HEK293 (cell line): ENCODE measurements at regions not wholly inside any gene's neighbourhood (a gene's known extent, or its start where the extent isn't known, plus 50 kb on each side); places are given as distances from the start of the nearest gene placed in this dataset.

ENCODE experiments used
- CTCF ChIA-PET: fragments of 350-600 bp; formaldehyde crosslinking; extraction: SDS; loops from one replicate; lab custom pipeline; 2021; ENCODE audit warnings: antibody characterized with exemption; lab: Yijun Ruan, JAX
- POLR2A ChIA-PET: fragments of 300-600 bp; formaldehyde crosslinking; extraction: SDS; loops from one replicate; lab custom pipeline; 2020; ENCODE audit warnings: antibody characterized with exemption, inconsistent platforms; lab: Yijun Ruan, JAX
- H3K27ac ChIP-seq: fragments of 200-500 bp; sonication (Bioruptor generic); 2 replicates; pipeline ENCODE4 v1.5.1; 2014; ENCODE audit warnings: low read depth, low read length, control low read depth, inconsistent platforms; ENCODE audit errors: extremely low read depth
- H3K36me3 ChIP-seq, 2 experiments: fragments of 200-500 bp in 1 of 2; sonication (Bioruptor generic) in 1 of 2; 1 replicate in 1 of 2; 2 replicates in 1 of 2; pipeline ENCODE4 v1.5.1; 2014 to 2017; ENCODE audit warnings: inconsistent platforms in 2 of 2, low read length in 2 of 2; ENCODE audit not compliant: control insufficient read depth in 2 of 2, insufficient read depth in 1 of 2
- H3K4me1 ChIP-seq: fragments of 200-500 bp; sonication (Bioruptor generic); 2 replicates; pipeline ENCODE4 v1.5.1; 2014; ENCODE audit warnings: mild to moderate bottlenecking, low read length, inconsistent platforms; ENCODE audit not compliant: control insufficient read depth, insufficient read depth
- H3K4me3 ChIP-seq: 2 replicates; pipeline ENCODE4 v1.5.1; 2011; ENCODE audit warnings: low read depth, mild to moderate bottlenecking, control low read depth, low read length, moderate library complexity
- H3K9me3 ChIP-seq: fragments of 200-500 bp; sonication (Bioruptor generic); 2 replicates; pipeline ENCODE4 v1.5.1; 2014; ENCODE audit warnings: low read depth, low read length, inconsistent platforms; ENCODE audit not compliant: control insufficient read depth, insufficient read depth
- EGR2 ChIP-seq: fragments of 450-650 bp; formaldehyde crosslinking; IDR thresholded peaks from 2 replicates; pipeline ENCODE4 v1.5.1; 2016; ENCODE audit warnings: low read depth, missing biosample characterization, missing genetic modification characterization
- FEZF1 ChIP-seq: fragments of 450-650 bp; formaldehyde crosslinking; IDR thresholded peaks from 2 replicates; pipeline ENCODE4 v1.5.1; 2016; ENCODE audit warnings: missing biosample characterization, missing genetic modification characterization
- GLI2 ChIP-seq: fragments of 450-650 bp; formaldehyde crosslinking; IDR thresholded peaks from 2 replicates; pipeline ENCODE4; 2017; ENCODE audit warnings: missing biosample characterization, missing genetic modification characterization, low read depth, borderline replicate concordance
- KLF17 ChIP-seq: fragments of 450-650 bp; formaldehyde crosslinking; IDR thresholded peaks from 2 replicates; pipeline ENCODE4 v1.5.1; 2016; ENCODE audit warnings: missing biosample characterization, missing genetic modification characterization
- PRDM6 ChIP-seq: fragments of 450-650 bp; formaldehyde crosslinking; IDR thresholded peaks from 2 replicates; pipeline ENCODE4 v1.5.1; 2017; ENCODE audit warnings: missing biosample characterization, missing genetic modification characterization
- SP3 ChIP-seq: fragments of 450-650 bp; formaldehyde crosslinking; IDR thresholded peaks from 2 replicates; pipeline ENCODE4 v1.5.1; 2016; ENCODE audit warnings: missing biosample characterization, missing genetic modification characterization
- SP7 ChIP-seq: fragments of 450-650 bp; formaldehyde crosslinking; IDR thresholded peaks from 2 replicates; pipeline ENCODE4 v1.5.1; 2016; ENCODE audit warnings: missing biosample characterization, missing genetic modification characterization
- ZBTB8A ChIP-seq: fragments of 450-650 bp; formaldehyde crosslinking; IDR thresholded peaks from 2 replicates; pipeline ENCODE4 v1.5.1; 2016; ENCODE audit warnings: missing biosample characterization, missing genetic modification characterization
- ZNF112 ChIP-seq: fragments of 450-650 bp; formaldehyde crosslinking; IDR thresholded peaks from 2 replicates; pipeline ENCODE4 v1.5.0; 2017; ENCODE audit warnings: missing biosample characterization, missing genetic modification characterization
- ZNF132 ChIP-seq: fragments of 450-650 bp; formaldehyde crosslinking; IDR thresholded peaks from 2 replicates; pipeline ENCODE4 v1.5.1; 2017; ENCODE audit warnings: missing biosample characterization, missing genetic modification characterization, borderline replicate concordance
- ZNF138 ChIP-seq: fragments of 450-650 bp; formaldehyde crosslinking; IDR thresholded peaks from 2 replicates; pipeline ENCODE4 v1.5.1; 2016; ENCODE audit warnings: missing biosample characterization, missing genetic modification characterization, borderline replicate concordance
- ZNF184 ChIP-seq: fragments of 450-650 bp; IDR thresholded peaks from 2 replicates; pipeline ENCODE4 v1.5.1; 2018; ENCODE audit warnings: missing biosample characterization, mild to moderate bottlenecking, missing genetic modification characterization
- ZNF214 ChIP-seq: fragments of 450-650 bp; formaldehyde crosslinking; IDR thresholded peaks from 2 replicates; pipeline ENCODE4 v1.5.1; 2017; ENCODE audit warnings: missing biosample characterization, mild to moderate bottlenecking, missing genetic modification characterization, borderline replicate concordance
- ZNF473 ChIP-seq: fragments of 450-650 bp; formaldehyde crosslinking; IDR thresholded peaks from 2 replicates; pipeline ENCODE4 v1.5.1; 2017; ENCODE audit warnings: missing biosample characterization, missing genetic modification characterization
- ZNF521 ChIP-seq: fragments of 450-650 bp; formaldehyde crosslinking; IDR thresholded peaks from 2 replicates; pipeline ENCODE4 v1.5.1; 2017; ENCODE audit warnings: missing biosample characterization, mild to moderate bottlenecking, missing genetic modification characterization
- ZNF544 ChIP-seq: fragments of 450-650 bp; formaldehyde crosslinking; IDR thresholded peaks from 2 replicates; pipeline ENCODE4 v1.5.0; 2017; ENCODE audit warnings: missing biosample characterization, missing genetic modification characterization
- ZNF549 ChIP-seq: fragments of 450-650 bp; IDR thresholded peaks from 2 replicates; pipeline ENCODE4 v1.5.1; 2018; ENCODE audit warnings: missing biosample characterization, missing genetic modification characterization, mild to moderate bottlenecking, inconsistent platforms, moderate library complexity
- ZNF585B ChIP-seq: fragments of 450-650 bp; formaldehyde crosslinking; IDR thresholded peaks from 2 replicates; pipeline ENCODE4 v1.5.1; 2016; ENCODE audit warnings: missing biosample characterization, missing genetic modification characterization
- ZNF621 ChIP-seq: fragments of 450-650 bp; formaldehyde crosslinking; IDR thresholded peaks from 2 replicates; pipeline ENCODE4 v1.5.1; 2017; ENCODE audit warnings: missing biosample characterization, missing genetic modification characterization
- ZNF623 ChIP-seq: fragments of 450-650 bp; formaldehyde crosslinking; IDR thresholded peaks from 2 replicates; pipeline ENCODE4 v1.5.1; 2016; ENCODE audit warnings: missing biosample characterization, missing genetic modification characterization
- ZNF707 ChIP-seq: fragments of 450-650 bp; formaldehyde crosslinking; IDR thresholded peaks from 2 replicates; pipeline ENCODE4 v1.5.1; 2016; ENCODE audit warnings: missing biosample characterization, missing genetic modification characterization
- ZNF830 ChIP-seq: fragments of 450-650 bp; IDR thresholded peaks from 2 replicates; pipeline ENCODE4 v1.5.0; 2018; ENCODE audit warnings: missing biosample characterization, missing genetic modification characterization, low read depth, mild to moderate bottlenecking, moderate library complexity
- ZSCAN23 ChIP-seq: fragments of 450-650 bp; formaldehyde crosslinking; IDR thresholded peaks from 2 replicates; pipeline ENCODE4 v1.5.1; 2016; ENCODE audit warnings: missing biosample characterization, missing genetic modification characterization
- TF ChIP-seq, protein P1 (sequence below): fragments of 450-650 bp; formaldehyde crosslinking; IDR thresholded peaks from 2 replicates; pipeline ENCODE4 v1.5.1; 2017; ENCODE audit warnings: missing biosample characterization, missing genetic modification characterization
- TF ChIP-seq, protein P2 (sequence below): fragments of 450-650 bp; formaldehyde crosslinking; IDR thresholded peaks from 2 replicates; pipeline ENCODE4 v1.5.1; 2016; ENCODE audit warnings: missing biosample characterization, missing genetic modification characterization

GRCh38 chr17:22460461-22461063 is 768.2 kb downstream of the KCNJ18 start (continued):
- TF ChIP-seq, protein P1, sequence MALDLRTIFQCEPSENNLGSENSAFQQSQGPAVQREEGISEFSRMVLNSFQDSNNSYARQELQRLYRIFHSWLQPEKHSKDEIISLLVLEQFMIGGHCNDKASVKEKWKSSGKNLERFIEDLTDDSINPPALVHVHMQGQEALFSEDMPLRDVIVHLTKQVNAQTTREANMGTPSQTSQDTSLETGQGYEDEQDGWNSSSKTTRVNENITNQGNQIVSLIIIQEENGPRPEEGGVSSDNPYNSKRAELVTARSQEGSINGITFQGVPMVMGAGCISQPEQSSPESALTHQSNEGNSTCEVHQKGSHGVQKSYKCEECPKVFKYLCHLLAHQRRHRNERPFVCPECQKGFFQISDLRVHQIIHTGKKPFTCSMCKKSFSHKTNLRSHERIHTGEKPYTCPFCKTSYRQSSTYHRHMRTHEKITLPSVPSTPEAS (tag by site-specific recombination), result no peak
- TF ChIP-seq ZNF585B (tag by site-specific recombination), result no peak
- TF ChIP-seq ZNF473 (tag by site-specific recombination), result no peak
- TF ChIP-seq ZNF544 (tag by site-specific recombination), result no peak
- TF ChIP-seq ZNF707 (tag by site-specific recombination), result no peak

DNA sequence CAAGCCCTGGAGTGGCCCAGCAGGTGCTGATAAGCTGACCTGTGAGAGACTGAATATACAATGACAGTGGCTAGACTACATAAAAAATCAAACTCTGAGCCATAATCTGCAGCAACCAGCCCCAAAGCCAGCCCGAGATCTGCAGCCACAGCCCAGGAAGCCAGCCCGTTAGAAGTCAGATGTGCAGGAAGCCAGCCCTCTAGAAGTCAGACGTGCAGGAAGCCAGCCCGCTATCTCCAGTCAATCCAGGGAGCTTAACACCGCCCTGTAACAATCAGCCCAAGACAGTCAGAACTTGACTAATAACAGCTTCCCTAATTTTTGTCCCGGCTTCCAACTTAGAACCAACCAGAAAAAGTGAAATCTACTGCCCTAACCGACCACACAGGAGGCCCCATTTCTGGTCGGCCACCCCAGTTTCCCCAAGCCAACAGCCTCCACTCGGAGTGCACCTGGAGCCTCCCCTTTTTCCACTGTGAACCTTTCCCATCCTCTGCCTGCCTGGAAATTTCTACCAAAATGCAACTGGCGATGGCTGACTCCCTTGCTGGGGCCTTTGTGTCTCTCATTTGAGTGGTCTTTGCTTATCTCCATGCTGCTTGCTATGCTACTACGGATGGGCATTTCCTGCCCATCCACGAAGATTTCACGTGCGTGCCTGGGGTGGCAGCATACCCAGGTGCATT is 769.3 kb downstream of the KCNJ18 start:
- H3K4me1 ChIP-seq, result no peaks in the 10 kb centered on the region
- TF ChIP-seq KLF17 (tag by site-specific recombination) (no peak), ZNF214 (no peak), EGR2 (tag by site-specific recombination) (no peak), ZNF112 (tag by site-specific recombination) (no peak), ZNF138 (no peak), PRDM6 (tag by site-specific recombination) (no peak), ZNF830 (tag by site-specific recombination) (no peak), SP3 (tag by site-specific recombination) (no peak)
- TF ChIP-seq, protein P2, sequence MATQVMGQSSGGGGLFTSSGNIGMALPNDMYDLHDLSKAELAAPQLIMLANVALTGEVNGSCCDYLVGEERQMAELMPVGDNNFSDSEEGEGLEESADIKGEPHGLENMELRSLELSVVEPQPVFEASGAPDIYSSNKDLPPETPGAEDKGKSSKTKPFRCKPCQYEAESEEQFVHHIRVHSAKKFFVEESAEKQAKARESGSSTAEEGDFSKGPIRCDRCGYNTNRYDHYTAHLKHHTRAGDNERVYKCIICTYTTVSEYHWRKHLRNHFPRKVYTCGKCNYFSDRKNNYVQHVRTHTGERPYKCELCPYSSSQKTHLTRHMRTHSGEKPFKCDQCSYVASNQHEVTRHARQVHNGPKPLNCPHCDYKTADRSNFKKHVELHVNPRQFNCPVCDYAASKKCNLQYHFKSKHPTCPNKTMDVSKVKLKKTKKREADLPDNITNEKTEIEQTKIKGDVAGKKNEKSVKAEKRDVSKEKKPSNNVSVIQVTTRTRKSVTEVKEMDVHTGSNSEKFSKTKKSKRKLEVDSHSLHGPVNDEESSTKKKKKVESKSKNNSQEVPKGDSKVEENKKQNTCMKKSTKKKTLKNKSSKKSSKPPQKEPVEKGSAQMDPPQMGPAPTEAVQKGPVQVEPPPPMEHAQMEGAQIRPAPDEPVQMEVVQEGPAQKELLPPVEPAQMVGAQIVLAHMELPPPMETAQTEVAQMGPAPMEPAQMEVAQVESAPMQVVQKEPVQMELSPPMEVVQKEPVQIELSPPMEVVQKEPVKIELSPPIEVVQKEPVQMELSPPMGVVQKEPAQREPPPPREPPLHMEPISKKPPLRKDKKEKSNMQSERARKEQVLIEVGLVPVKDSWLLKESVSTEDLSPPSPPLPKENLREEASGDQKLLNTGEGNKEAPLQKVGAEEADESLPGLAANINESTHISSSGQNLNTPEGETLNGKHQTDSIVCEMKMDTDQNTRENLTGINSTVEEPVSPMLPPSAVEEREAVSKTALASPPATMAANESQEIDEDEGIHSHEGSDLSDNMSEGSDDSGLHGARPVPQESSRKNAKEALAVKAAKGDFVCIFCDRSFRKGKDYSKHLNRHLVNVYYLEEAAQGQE, result no peak
- H3K27ac ChIP-seq, result no peak overlapping the region
- POLR2A ChIA-PET, result no interaction called here
- CTCF ChIA-PET, result no interaction called here
- no peak overlapping the region for H3K4me3 ChIP-seq
- H3K36me3 ChIP-seq, result no peaks in the 10 kb centered on the region
- H3K9me3 ChIP-seq, result no peaks in the 10 kb centered on the region

GRCh38 chr17:22462461-22462860 is 770.1 kb downstream of the KCNJ18 start:
- no peaks in the 10 kb centered on the region for H3K36me3 ChIP-seq
- H3K4me1 ChIP-seq, result no peaks in the 10 kb centered on the region
- no peak for TF ChIP-seq ZNF621 (tag by site-specific recombination)
- no peak for TF ChIP-seq ZNF184 (tag by site-specific recombination)
- TF ChIP-seq ZBTB8A (tag by site-specific recombination), result no peak
- TF ChIP-seq ZNF521, result no peak
- TF ChIP-seq FEZF1 (tag by site-specific recombination), result no peak
- no peak for TF ChIP-seq SP7 (tag by site-specific recombination)
- TF ChIP-seq ZNF214, result no peak
- no peak for TF ChIP-seq ZNF623 (tag by site-specific recombination)
- TF ChIP-seq GLI2, result no peak
- TF ChIP-seq ZSCAN23 (tag by site-specific recombination), result no peak
- TF ChIP-seq ZNF549 (tag by site-specific recombination), result no peak
- TF ChIP-seq ZNF132 (tag by site-specific recombination), result no peak
- CTCF ChIA-PET, result no interaction called here
- no peak overlapping the region for H3K4me3 ChIP-seq
- H3K9me3 ChIP-seq, result no peaks in the 10 kb centered on the region
- no peak overlapping the region for H3K27ac ChIP-seq
- POLR2A ChIA-PET, result no interaction called here
